ENCODE measurements at regions not wholly inside any gene's neighbourhood (a gene's known extent, or its start where the extent isn't known, plus 50 kb on each side); places are given as distances from the start of the nearest gene placed in this dataset.

- Histone ChIP-seq H3K27ac (ENCODE audit: low read depth in 2 of 2, low read length in 1 of 2) (no peak overlapping the region), H3K27me3 (ENCODE audit: insufficient read depth) (no peaks in the 10 kb centered on the region), H3K79me2 (ENCODE audit: insufficient read depth) (no peaks in the 10 kb centered on the region), H3K4me2 (no peak overlapping the region), H3K4me1 (ENCODE audit: control insufficient read depth in 1 of 2, insufficient read depth in 2 of 2, low read depth in 1 of 2, low read length in 1 of 2) (no peaks in the 10 kb centered on the region), H4K20me1 (ENCODE audit: insufficient read depth) (no peaks in the 10 kb centered on the region), H3K4me3 (ENCODE audit: low read depth in 2 of 2, low read length in 1 of 2) (no peak overlapping the region), H3K9me2 (no peaks in the 10 kb centered on the region), H3K9ac (no peak overlapping the region), H3K36me3 (replicated peaks in 1 of 2; ENCODE audit: control insufficient read depth in 1 of 2, insufficient read depth in 2 of 2, low read length in 1 of 2) (no peaks in the 10 kb centered on the region), H3F3A (replicated peaks; ENCODE audit: insufficient read depth) (no peaks in the 10 kb centered on the region), H3K9me3 (no peaks in the 10 kb centered on the region), H2AFZ (ENCODE audit: low read depth) (no peak overlapping the region)
- ChIA-PET POLR2A (no interaction called here), CTCF (no interaction called here)
- TF ChIP-seq RFX5 (IDR thresholded peaks at IDR 0.05; ENCODE audit: low read length) (no peak), POLR2AphosphoS5 (IDR thresholded peaks at IDR 0.05; ENCODE audit: low read depth, low read length) (no peak), GABPA (IDR thresholded peaks at IDR 0.05; ENCODE audit: low read depth) (no peak), FOSL2 (IDR thresholded peaks at IDR 0.05; ENCODE audit: borderline replicate concordance, low read depth) (no peak), SIN3A (IDR thresholded peaks at IDR 0.05; ENCODE audit: borderline replicate concordance, low read depth, low read length) (no peak), JUND (IDR thresholded peaks at IDR 0.05) (no peak), SMC3 (IDR thresholded peaks at IDR 0.05; ENCODE audit: low read depth, low read length) (no peak), CTCF (IDR thresholded peaks at IDR 0.05) (no peak), YY1 (IDR thresholded peaks at IDR 0.05; ENCODE audit: low read depth) (no peak), RAD21 (IDR thresholded peaks at IDR 0.05; ENCODE audit: low read length) (no peak), NFIC (IDR thresholded peaks at IDR 0.05; ENCODE audit: borderline replicate concordance) (no peak)
- TF ChIP-seq, protein P1, sequence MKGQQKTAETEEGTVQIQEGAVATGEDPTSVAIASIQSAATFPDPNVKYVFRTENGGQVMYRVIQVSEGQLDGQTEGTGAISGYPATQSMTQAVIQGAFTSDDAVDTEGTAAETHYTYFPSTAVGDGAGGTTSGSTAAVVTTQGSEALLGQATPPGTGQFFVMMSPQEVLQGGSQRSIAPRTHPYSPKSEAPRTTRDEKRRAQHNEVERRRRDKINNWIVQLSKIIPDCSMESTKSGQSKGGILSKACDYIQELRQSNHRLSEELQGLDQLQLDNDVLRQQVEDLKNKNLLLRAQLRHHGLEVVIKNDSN (IDR thresholded peaks at IDR 0.05; ENCODE audit: borderline replicate concordance, low read depth): no peak
- TF ChIP-seq, protein P2, sequence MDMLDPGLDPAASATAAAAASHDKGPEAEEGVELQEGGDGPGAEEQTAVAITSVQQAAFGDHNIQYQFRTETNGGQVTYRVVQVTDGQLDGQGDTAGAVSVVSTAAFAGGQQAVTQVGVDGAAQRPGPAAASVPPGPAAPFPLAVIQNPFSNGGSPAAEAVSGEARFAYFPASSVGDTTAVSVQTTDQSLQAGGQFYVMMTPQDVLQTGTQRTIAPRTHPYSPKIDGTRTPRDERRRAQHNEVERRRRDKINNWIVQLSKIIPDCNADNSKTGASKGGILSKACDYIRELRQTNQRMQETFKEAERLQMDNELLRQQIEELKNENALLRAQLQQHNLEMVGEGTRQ (IDR thresholded peaks at IDR 0.05; ENCODE audit: borderline replicate concordance, low read depth, low read length): no peak
- TF ChIP-seq, protein P3, sequence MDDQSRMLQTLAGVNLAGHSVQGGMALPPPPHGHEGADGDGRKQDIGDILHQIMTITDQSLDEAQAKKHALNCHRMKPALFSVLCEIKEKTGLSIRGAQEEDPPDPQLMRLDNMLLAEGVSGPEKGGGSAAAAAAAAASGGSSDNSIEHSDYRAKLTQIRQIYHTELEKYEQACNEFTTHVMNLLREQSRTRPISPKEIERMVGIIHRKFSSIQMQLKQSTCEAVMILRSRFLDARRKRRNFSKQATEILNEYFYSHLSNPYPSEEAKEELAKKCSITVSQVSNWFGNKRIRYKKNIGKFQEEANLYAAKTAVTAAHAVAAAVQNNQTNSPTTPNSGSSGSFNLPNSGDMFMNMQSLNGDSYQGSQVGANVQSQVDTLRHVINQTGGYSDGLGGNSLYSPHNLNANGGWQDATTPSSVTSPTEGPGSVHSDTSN (IDR thresholded peaks at IDR 0.05): no peak
- DNase-seq: no peak
Observed at GRCh38 chr5:161058781-161059180, 206.8 kb upstream of the ATP10B start.

DNA sequence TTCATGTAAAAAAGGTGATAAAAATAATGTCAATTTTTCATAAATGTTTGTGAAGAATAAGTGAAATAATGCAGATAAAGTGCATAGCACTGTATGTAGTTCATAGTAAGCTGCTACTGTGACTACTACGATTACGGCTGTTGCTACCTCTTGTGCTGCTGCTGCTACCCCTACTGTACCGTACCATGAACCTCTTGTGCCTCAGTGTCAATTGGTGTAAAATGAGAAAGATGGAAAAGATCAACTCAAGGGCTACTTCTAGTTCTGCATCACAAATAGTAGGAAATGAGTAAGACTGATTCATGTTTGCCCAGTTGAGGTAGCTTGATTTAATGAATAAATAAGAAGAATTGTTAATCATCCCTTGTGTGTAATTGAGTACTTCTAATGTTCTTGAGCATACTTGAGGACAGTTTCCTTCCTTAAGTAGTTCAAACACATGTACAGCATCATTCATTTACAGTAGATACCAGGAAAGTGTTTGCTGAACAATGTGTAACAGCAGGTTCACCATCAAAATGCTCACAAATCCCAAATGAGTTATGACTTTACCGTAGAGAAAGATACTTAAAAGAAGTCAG, 200.0 kb upstream of the ATP10B start:
- H3K9me3 ChIP-seq: no peaks in the 10 kb centered on the region
- H3K27me3 ChIP-seq (ENCODE audit: insufficient read depth): no peaks in the 10 kb centered on the region
- DNase-seq: no peak
- no peak for TF ChIP-seq NFIC (IDR thresholded peaks at IDR 0.05; ENCODE audit: borderline replicate concordance)
- CTCF ChIA-PET: interaction anchor here (1.3 kb wide), 1 partner anchor 50 kb away, joined by 3 read pairs; no protein-coding TSS in a partner anchor
- H3K36me3 ChIP-seq (replicated peaks in 1 of 2; ENCODE audit: control insufficient read depth in 1 of 2, insufficient read depth in 2 of 2, low read length in 1 of 2): no peaks in the 10 kb centered on the region
- H3K9me2 ChIP-seq: no peaks in the 10 kb centered on the region
- no peaks in the 10 kb centered on the region for H3K4me1 ChIP-seq (ENCODE audit: control insufficient read depth in 1 of 2, insufficient read depth in 2 of 2, low read depth in 1 of 2, low read length in 1 of 2)
- 7% methylated on average over 4 of the region's 4 CpGs for WGBS (ENCODE audit: low lambda C conversion rate)
- H3K27ac ChIP-seq (ENCODE audit: low read depth in 2 of 2, low read length in 1 of 2): no peak overlapping the region
- no peaks in the 10 kb centered on the region for H3K79me2 ChIP-seq (ENCODE audit: insufficient read depth)
- POLR2A ChIA-PET: no interaction called here
- H3K4me2 ChIP-seq: no peak overlapping the region
- H2AFZ ChIP-seq (ENCODE audit: low read depth): no peak overlapping the region
- no peaks in the 10 kb centered on the region for H4K20me1 ChIP-seq (ENCODE audit: insufficient read depth)
- no peaks in the 10 kb centered on the region for H3F3A ChIP-seq (replicated peaks; ENCODE audit: insufficient read depth)
- no peak overlapping the region for H3K9ac ChIP-seq
- no peak overlapping the region for H3K4me3 ChIP-seq (ENCODE audit: low read depth in 2 of 2, low read length in 1 of 2)

Data from SK-N-SH (cell line).